Keratinocyte (primary cell): ENCODE measurements at regions not wholly inside any gene's neighbourhood (a gene's known extent, or its start where the extent isn't known, plus 50 kb on each side); places are given as distances from the start of the nearest gene placed in this dataset.
A peak's percentile ranks its signal among the peaks of the same experiment; 100 is the strongest.

Experiments
- DNase-seq: peaks from one replicate; pipeline ENCODE4 v3.0.0-alpha.2; 2011; ENCODE audit warnings: low read depth, missing footprints, low spot score
- FAIRE-seq: peaks from 2 replicates; lab custom pipeline; 2011; peaks lifted over from hg19 to GRCh38; lab: Jason Lieb, UNC
- H2AFZ ChIP-seq: 2 replicates; pipeline ENCODE4 v1.6.0; 2012; ENCODE audit warnings: low read length, control low read depth, inconsistent platforms; ENCODE audit not compliant: control insufficient read depth
- H3K27ac ChIP-seq: 2 replicates; pipeline ENCODE4 v1.5.1; 2011; ENCODE audit warnings: low read length; ENCODE audit not compliant: control insufficient read depth, insufficient read depth
- H3K27me3 ChIP-seq: 3 replicates; pipeline ENCODE4 v1.6.0; 2011; ENCODE audit warnings: low read length; ENCODE audit not compliant: control insufficient read depth, insufficient read depth; ENCODE audit errors: extremely low read depth
- H3K36me3 ChIP-seq, 2 experiments: 2 replicates in 1 of 2; 3 replicates in 1 of 2; pipeline ENCODE4 v1.5.1; 2011; ENCODE audit warnings: low read length in 2 of 2, mild to moderate bottlenecking in 1 of 2; ENCODE audit not compliant: control insufficient read depth in 2 of 2, insufficient read depth in 2 of 2; ENCODE audit errors: extremely low read depth in 1 of 2
- H3K4me1 ChIP-seq: 3 replicates; pipeline ENCODE4 v1.5.1; 2011; ENCODE audit warnings: low read length; ENCODE audit not compliant: control insufficient read depth, insufficient read depth; ENCODE audit errors: extremely low read depth
- H3K4me2 ChIP-seq: 3 replicates; pipeline ENCODE4 v1.6.0; 2011; ENCODE audit warnings: low read depth, low read length; ENCODE audit not compliant: control insufficient read depth, insufficient read depth; ENCODE audit errors: extremely low read depth
- H3K4me3 ChIP-seq, 3 experiments: fragments of 200-600 bp in 1 of 3; sonication (generic) in 1 of 3; 2 replicates in 2 of 3; 3 replicates in 1 of 3; pipeline ENCODE4 v1.5.1; 2011 to 2016; ENCODE audit warnings: low read length in 3 of 3, mild to moderate bottlenecking in 3 of 3, control low read depth in 2 of 3, inconsistent platforms in 1 of 3, low read depth in 1 of 3, mixed read lengths in 1 of 3, mixed run types in 1 of 3, moderate library complexity in 1 of 3; ENCODE audit not compliant: control insufficient read depth in 2 of 3, insufficient read depth in 2 of 3; ENCODE audit errors: extremely low read depth in 1 of 3
- H3K79me2 ChIP-seq: 2 replicates; pipeline ENCODE4 v1.6.0; 2012; ENCODE audit warnings: low read length; ENCODE audit not compliant: control insufficient read depth, insufficient read depth
- H3K9ac ChIP-seq: 3 replicates; pipeline ENCODE4 v1.6.0; 2011; ENCODE audit warnings: low read length; ENCODE audit not compliant: control insufficient read depth, insufficient read depth; ENCODE audit errors: extremely low read depth
- H3K9me1 ChIP-seq: 3 replicates; pipeline ENCODE4 v1.6.0; 2011; ENCODE audit warnings: low read length; ENCODE audit not compliant: control insufficient read depth, insufficient read depth; ENCODE audit errors: extremely low read depth
- H3K9me3 ChIP-seq: 2 replicates; pipeline ENCODE4 v1.5.1; 2012; ENCODE audit warnings: low read depth, low read length; ENCODE audit not compliant: control insufficient read depth
- H4K20me1 ChIP-seq: 3 replicates; pipeline ENCODE4 v1.6.0; 2011; ENCODE audit warnings: low read length; ENCODE audit not compliant: control insufficient read depth, insufficient read depth; ENCODE audit errors: extremely low read depth
- CTCF ChIP-seq, 3 experiments: IDR thresholded peaks in 1 of 3; conservative IDR thresholded peaks in 1 of 3; optimal IDR thresholded peaks in 1 of 3; 2 replicates in 2 of 3; 3 replicates in 1 of 3; pipeline versions ENCODE3 to v1.5.1; 2011; ENCODE audit warnings: low read length in 3 of 3, mild to moderate bottlenecking in 3 of 3, moderate library complexity in 2 of 3, control low read depth in 1 of 3, inconsistent platforms in 1 of 3; ENCODE audit not compliant: insufficient read depth in 2 of 3; ENCODE audit errors: extremely low read depth in 1 of 3
- EZH2 ChIP-seq: IDR thresholded peaks from one replicate; pipeline ENCODE4 v1.6.1; 2012; ENCODE audit warnings: inconsistent platforms, mild to moderate bottlenecking, low read length, moderate library complexity
- dilution Hi-C: fragments of 300-500 bp; cut with MboI; formaldehyde crosslinking; loops from one replicate; pipeline ENCODE4 v1.7.0; 2020; ENCODE audit warnings: low sequenced_read_pairs; ENCODE audit not compliant: extremely low pct_ligation_motif_present

GRCh38 chr2:60282886-60283285 is 270.6 kb downstream of the BCL11A start:
- TF ChIP-seq CTCF (optimal IDR thresholded peaks at IDR 0.05 in 1 of 3, IDR thresholded peaks at IDR 0.05 in 1 of 3, conservative IDR thresholded peaks at IDR 0.05 in 1 of 3; ENCODE audit: extremely low read depth in 1 of 3, insufficient read depth in 2 of 3, low read length in 3 of 3) (no peak), EZH2 (no peak)
- H3K27me3 ChIP-seq = no peaks in the 10 kb centered on the region
- H3K79me2 ChIP-seq = no peaks in the 10 kb centered on the region

GRCh38 chr2:60281730-60282129 is 271.7 kb downstream of the BCL11A start:
- H4K20me1 ChIP-seq = no peaks in the 10 kb centered on the region
- no peak for FAIRE-seq
- H3K36me3 ChIP-seq = no peaks in the 10 kb centered on the region
- no peak overlapping the region for H2AFZ ChIP-seq
- dilution Hi-C loops = no loop called here
- H3K27ac ChIP-seq = no peak overlapping the region
- no peak overlapping the region for H3K9ac ChIP-seq
- H3K4me2 ChIP-seq = no peak overlapping the region
- H3K4me3 ChIP-seq = no peak overlapping the region
- no peaks in the 10 kb centered on the region for H3K9me1 ChIP-seq
- no peak for DNase-seq
- TF ChIP-seq EZH2 (no peak), CTCF (optimal IDR thresholded peaks at IDR 0.05 in 1 of 3, IDR thresholded peaks at IDR 0.05 in 1 of 3, conservative IDR thresholded peaks at IDR 0.05 in 1 of 3; ENCODE audit: extremely low read depth in 1 of 3, insufficient read depth in 2 of 3, low read length in 3 of 3) (no peak)
- no peaks in the 10 kb centered on the region for H3K27me3 ChIP-seq
- H3K9me3 ChIP-seq = no peaks in the 10 kb centered on the region
- peaks cover 22% of the 10 kb centered on the region for H3K4me1 ChIP-seq
- H3K79me2 ChIP-seq = no peaks in the 10 kb centered on the region

More at GRCh38 chr2:60282886-60283285, 270.6 kb downstream of the BCL11A start:
- FAIRE-seq (peak; percentile 29), DNase-seq (no peak)
- Histone ChIP-seq H3K36me3 (no peaks in the 10 kb centered on the region), H3K4me3 (no peak overlapping the region), H3K9me3 (no peaks in the 10 kb centered on the region), H3K9me1 (no peaks in the 10 kb centered on the region), H3K4me1 (peaks cover 22% of the 10 kb centered on the region), H2AFZ (no peak overlapping the region), H3K9ac (no peak overlapping the region), H3K4me2 (no peak overlapping the region), H4K20me1 (no peaks in the 10 kb centered on the region), H3K27ac (no peak overlapping the region)
- dilution Hi-C loops = no loop called here
